K562 (cell line): ENCODE measurements at regions not wholly inside any gene's neighbourhood (a gene's known extent, or its start where the extent isn't known, plus 50 kb on each side); places are given as distances from the start of the nearest gene placed in this dataset.

Experiments
- ATAC-seq: fragments of 200-7000 bp; cut with Tn5 transposase; 3 replicates; pipeline ENCODE4 v1.9.1; 2020; ENCODE audit warnings: moderate library complexity
- BruUV-seq: library from RNA; stranded (reverse); fragments of 400-500 nt; replicated peaks from 2 replicates; lab custom pipeline; 2021; lab: Mats Ljungman, UMichigan
- CTCF ChIA-PET: fragments of 300-600 bp; formaldehyde crosslinking; extraction: SDS; loops from one replicate; lab custom pipeline; 2021; ENCODE audit warnings: low intra/inter-chr PET ratio; lab: Yijun Ruan, JAX
- POLR2A ChIA-PET: fragments of 300-600, 350-650 bp; sonication (Branson Sonifier 250); formaldehyde crosslinking; extraction: SDS; loops from one replicate; lab custom pipeline; 2021; ENCODE audit warnings: antibody characterized with exemption, inconsistent platforms; lab: Yijun Ruan, JAX
- DNase-seq, 4 experiments: peaks; one replicate each; pipeline versions ENCODE4 v3.0.0 to v3.0.0-alpha.2; 2011 to 2018; ENCODE audit warnings: low spot score in 3 of 4, mixed read lengths in 3 of 4; ENCODE audit errors: extremely low read depth in 1 of 4
- FAIRE-seq: peaks from 2 replicates; lab custom pipeline; 2011; peaks lifted over from hg19 to GRCh38; lab: Jason Lieb, UNC
- H2AFZ ChIP-seq: 2 replicates; pipeline ENCODE4 v1.6.0; 2011; ENCODE audit warnings: low read depth, low read length, control low read depth, inconsistent platforms
- H3K27ac ChIP-seq: fragments of 200-600 bp; 3 replicates; pipeline ENCODE4 v1.8.0; 2011; ENCODE audit warnings: low read depth, mild to moderate bottlenecking, control low read depth, inconsistent platforms, low read length, moderate library complexity, mixed read lengths; ENCODE audit errors: extremely low read depth
- H3K27me3 ChIP-seq, 2 experiments: fragments of 300-600 bp in 1 of 2; 2 replicates in 1 of 2; 3 replicates in 1 of 2; pipeline versions ENCODE4 v1.6.0 to v1.8.0; 2011; ENCODE audit warnings: inconsistent platforms in 2 of 2, low read length in 2 of 2, mild to moderate bottlenecking in 1 of 2, mixed read lengths in 1 of 2, moderate library complexity in 1 of 2; ENCODE audit not compliant: control insufficient read depth in 2 of 2, insufficient read depth in 2 of 2
- H3K36me3 ChIP-seq: fragments of 300-600 bp; 3 replicates; pipeline ENCODE4 v1.8.0; 2011; ENCODE audit warnings: mild to moderate bottlenecking, low read length, inconsistent platforms; ENCODE audit not compliant: control insufficient read depth, insufficient read depth
- H3K4me1 ChIP-seq, 2 experiments: fragments of 200-600 bp in 1 of 2; replicated peaks in 1 of 2; 2 replicates in 1 of 2; 3 replicates in 1 of 2; pipeline versions ENCODE4 v1.5.1 to v1.8.0; 2011; ENCODE audit warnings: inconsistent platforms in 2 of 2, low read length in 2 of 2, mild to moderate bottlenecking in 1 of 2, mixed read lengths in 1 of 2, moderate library complexity in 1 of 2; ENCODE audit not compliant: control insufficient read depth in 2 of 2, insufficient read depth in 2 of 2
- H3K4me2 ChIP-seq: 2 replicates; pipeline ENCODE4 v1.6.1; 2011; ENCODE audit warnings: low read length, control low read depth, inconsistent platforms, mixed read lengths; ENCODE audit not compliant: insufficient read depth
- H3K4me3 ChIP-seq: fragments of 200-600 bp; sonication (generic), shearing (Covaris generic); 2 replicates; pipeline ENCODE4 v1.5.1; 2016; ENCODE audit warnings: control low read depth, inconsistent platforms
- H3K79me2 ChIP-seq: fragments of 200-600 bp; 3 replicates; pipeline ENCODE4 v1.8.0; 2011; ENCODE audit warnings: low read length, inconsistent platforms; ENCODE audit not compliant: control insufficient read depth, insufficient read depth
- H3K9ac ChIP-seq, 2 experiments: 2 replicates each; pipeline versions ENCODE4 v1.6.0 to v1.6.1; 2011; ENCODE audit warnings: low read depth in 2 of 2, low read length in 2 of 2, control low read depth in 1 of 2, inconsistent platforms in 1 of 2, mild to moderate bottlenecking in 1 of 2, mixed read lengths in 1 of 2; ENCODE audit not compliant: insufficient read depth in 1 of 2
- H3K9me1 ChIP-seq: one replicate; pipeline ENCODE4 v1.6.0; 2011; ENCODE audit warnings: inconsistent platforms, mild to moderate bottlenecking, low read length, moderate library complexity; ENCODE audit not compliant: control insufficient read depth, insufficient read depth
- H3K9me3 ChIP-seq: replicated peaks from 2 replicates; pipeline ENCODE4 v1.5.1; 2011; ENCODE audit warnings: low read depth, low read length, inconsistent platforms; ENCODE audit not compliant: control insufficient read depth, insufficient read depth
- H4K20me1 ChIP-seq: replicated peaks from 2 replicates; pipeline ENCODE4 v1.6.1; 2011; ENCODE audit warnings: low read length, inconsistent platforms, mixed read lengths; ENCODE audit not compliant: control insufficient read depth, insufficient read depth
- HMBOX1 ChIP-seq: sonication (generic); IDR thresholded peaks from 2 replicates; pipeline ENCODE4 v1.6.1; 2016
- ZNF277 ChIP-seq: fragments of 250-450 bp; sonication (Bioruptor Pico); IDR thresholded peaks from 2 replicates; pipeline ENCODE4 v1.8.0; 2022; ENCODE audit warnings: inconsistent platforms, mild to moderate bottlenecking, moderate library complexity, borderline replicate concordance
- WGBS: fragments of 100-300 bp; shearing (Covaris generic); methylation state at CpG from one replicate; pipeline ENCODE4 v1.1.6; 2016; ENCODE audit warnings: low coverage, mixed read lengths; ENCODE audit not compliant: insufficient coverage; ENCODE audit errors: missing lambda C conversion rate; 5-methylcytosine and 5-hydroxymethylcytosine counted together
- in situ Hi-C: fragments of 300-500 bp; cut with MboI; formaldehyde crosslinking; loops from 4 replicates; pipeline ENCODE4 v1.15.0; 2018; ENCODE audit warnings: inconsistent platforms, mixed read lengths
- intact Hi-C: fragments of 100-400 bp; cut with micrococcal nuclease; formaldehyde crosslinking; loops from 2 replicates; pipeline ENCODE4 v1.14.2; 2022

- Histone ChIP-seq H3K79me2 (no peaks in the 10 kb centered on the region), H3K9me3 (no peaks in the 10 kb centered on the region), H3K4me1 (no peaks in the 10 kb centered on the region), H2AFZ (no peak overlapping the region), H3K9ac (no peak overlapping the region), H3K9me1 (no peaks in the 10 kb centered on the region), H3K4me3 (no peak overlapping the region), H3K36me3 (no peaks in the 10 kb centered on the region), H3K4me2 (no peak overlapping the region), H4K20me1 (no peaks in the 10 kb centered on the region), H3K27me3 (no peaks in the 10 kb centered on the region), H3K27ac (no peak overlapping the region)
- POLR2A ChIA-PET = no interaction called here
- CTCF ChIA-PET = no interaction called here
- DNase-seq (no peak), ATAC-seq (no peak), FAIRE-seq (no peak)
- in situ Hi-C loops = no loop called here
- intact Hi-C loops = no loop called here
- WGBS = 4% methylated on average over 3 of the region's 3 CpGs
- no TSS peak for BruUV-seq
- TF ChIP-seq HMBOX1 = peak; percentile 20
- TF ChIP-seq ZNF277 (CRISPR knock-in tag) = no peak
Measured at GRCh38 chr7:81299711-81300110, 380.9 kb upstream of the SEMA3C start.
